K562 (cell line): ENCODE measurements at regions not wholly inside any gene's neighbourhood (a gene's known extent, or its start where the extent isn't known, plus 50 kb on each side); places are given as distances from the start of the nearest gene placed in this dataset.

Experiments used
- ATAC-seq: fragments of 200-7000 bp; cut with Tn5 transposase; 3 replicates; pipeline ENCODE4 v1.9.1; 2020; ENCODE audit warnings: moderate library complexity
- BruUV-seq: library from RNA; stranded (reverse); fragments of 400-500 nt; replicated peaks from 2 replicates; lab custom pipeline; 2021; lab: Mats Ljungman, UMichigan
- CTCF ChIA-PET: fragments of 300-600 bp; formaldehyde crosslinking; extraction: SDS; loops from one replicate; lab custom pipeline; 2021; ENCODE audit warnings: low intra/inter-chr PET ratio; lab: Yijun Ruan, JAX
- POLR2A ChIA-PET: fragments of 300-600, 350-650 bp; sonication (Branson Sonifier 250); formaldehyde crosslinking; extraction: SDS; loops from one replicate; lab custom pipeline; 2021; ENCODE audit warnings: antibody characterized with exemption, inconsistent platforms; lab: Yijun Ruan, JAX
- DNase-seq, 4 experiments: peaks; one replicate each; pipeline versions ENCODE4 v3.0.0 to v3.0.0-alpha.2; 2011 to 2018; ENCODE audit warnings: low spot score in 3 of 4, mixed read lengths in 3 of 4; ENCODE audit errors: extremely low read depth in 1 of 4
- FAIRE-seq: peaks from 2 replicates; lab custom pipeline; 2011; peaks lifted over from hg19 to GRCh38; lab: Jason Lieb, UNC
- H2AFZ ChIP-seq: 2 replicates; pipeline ENCODE4 v1.6.0; 2011; ENCODE audit warnings: low read depth, low read length, control low read depth, inconsistent platforms
- H3K27ac ChIP-seq: fragments of 200-600 bp; 3 replicates; pipeline ENCODE4 v1.8.0; 2011; ENCODE audit warnings: low read depth, mild to moderate bottlenecking, control low read depth, inconsistent platforms, low read length, moderate library complexity, mixed read lengths; ENCODE audit errors: extremely low read depth
- H3K27me3 ChIP-seq, 2 experiments: fragments of 300-600 bp in 1 of 2; 2 replicates in 1 of 2; 3 replicates in 1 of 2; pipeline versions ENCODE4 v1.6.0 to v1.8.0; 2011; ENCODE audit warnings: inconsistent platforms in 2 of 2, low read length in 2 of 2, mild to moderate bottlenecking in 1 of 2, mixed read lengths in 1 of 2, moderate library complexity in 1 of 2; ENCODE audit not compliant: control insufficient read depth in 2 of 2, insufficient read depth in 2 of 2
- H3K36me3 ChIP-seq: fragments of 300-600 bp; 3 replicates; pipeline ENCODE4 v1.8.0; 2011; ENCODE audit warnings: mild to moderate bottlenecking, low read length, inconsistent platforms; ENCODE audit not compliant: control insufficient read depth, insufficient read depth
- H3K4me1 ChIP-seq, 2 experiments: fragments of 200-600 bp in 1 of 2; replicated peaks in 1 of 2; 2 replicates in 1 of 2; 3 replicates in 1 of 2; pipeline versions ENCODE4 v1.5.1 to v1.8.0; 2011; ENCODE audit warnings: inconsistent platforms in 2 of 2, low read length in 2 of 2, mild to moderate bottlenecking in 1 of 2, mixed read lengths in 1 of 2, moderate library complexity in 1 of 2; ENCODE audit not compliant: control insufficient read depth in 2 of 2, insufficient read depth in 2 of 2
- H3K4me2 ChIP-seq: 2 replicates; pipeline ENCODE4 v1.6.1; 2011; ENCODE audit warnings: low read length, control low read depth, inconsistent platforms, mixed read lengths; ENCODE audit not compliant: insufficient read depth
- H3K4me3 ChIP-seq: fragments of 200-600 bp; sonication (generic), shearing (Covaris generic); 2 replicates; pipeline ENCODE4 v1.5.1; 2016; ENCODE audit warnings: control low read depth, inconsistent platforms
- H3K79me2 ChIP-seq: fragments of 200-600 bp; 3 replicates; pipeline ENCODE4 v1.8.0; 2011; ENCODE audit warnings: low read length, inconsistent platforms; ENCODE audit not compliant: control insufficient read depth, insufficient read depth
- H3K9ac ChIP-seq, 2 experiments: 2 replicates each; pipeline versions ENCODE4 v1.6.0 to v1.6.1; 2011; ENCODE audit warnings: low read depth in 2 of 2, low read length in 2 of 2, control low read depth in 1 of 2, inconsistent platforms in 1 of 2, mild to moderate bottlenecking in 1 of 2, mixed read lengths in 1 of 2; ENCODE audit not compliant: insufficient read depth in 1 of 2
- H3K9me1 ChIP-seq: one replicate; pipeline ENCODE4 v1.6.0; 2011; ENCODE audit warnings: inconsistent platforms, mild to moderate bottlenecking, low read length, moderate library complexity; ENCODE audit not compliant: control insufficient read depth, insufficient read depth
- H3K9me3 ChIP-seq: replicated peaks from 2 replicates; pipeline ENCODE4 v1.5.1; 2011; ENCODE audit warnings: low read depth, low read length, inconsistent platforms; ENCODE audit not compliant: control insufficient read depth, insufficient read depth
- H4K20me1 ChIP-seq: replicated peaks from 2 replicates; pipeline ENCODE4 v1.6.1; 2011; ENCODE audit warnings: low read length, inconsistent platforms, mixed read lengths; ENCODE audit not compliant: control insufficient read depth, insufficient read depth
- CCNT2 ChIP-seq: IDR thresholded peaks from 2 replicates; pipeline ENCODE4 v1.6.1; 2011; ENCODE audit warnings: borderline replicate concordance, low read depth, mild to moderate bottlenecking, moderate library complexity, mixed read lengths, low read length; ENCODE audit not compliant: insufficient read length; ENCODE audit errors: extremely low read depth
- GTF2A2 ChIP-seq: IDR thresholded peaks from 2 replicates; pipeline ENCODE4 v1.6.1; 2016; ENCODE audit warnings: mild to moderate bottlenecking, missing genetic modification characterization, missing compliant biosample characterization
- HLTF ChIP-seq: fragments of 450-650 bp; IDR thresholded peaks from 2 replicates; pipeline ENCODE4 v1.6.1; 2016
- HMG20A ChIP-seq: fragments of 450-650 bp; formaldehyde crosslinking; conservative IDR thresholded peaks from 2 replicates; pipeline ENCODE4 v1.4.0; 2020; ENCODE audit warnings: mild to moderate bottlenecking, mixed read lengths
- MCM5 ChIP-seq: fragments of 450-650 bp; IDR thresholded peaks from 2 replicates; pipeline ENCODE4 v1.6.1; 2016; ENCODE audit warnings: low read depth
- NFE2 ChIP-seq: IDR thresholded peaks from 2 replicates; pipeline ENCODE4 v1.6.1; 2014; ENCODE audit warnings: antibody characterized with exemption, low read depth
- POLR2G ChIP-seq: fragments of 200-400 bp; formaldehyde crosslinking; IDR thresholded peaks from 2 replicates; pipeline ENCODE4 v1.6.1; 2017; ENCODE audit warnings: low read depth, mild to moderate bottlenecking, antibody characterized with exemption, low read length, moderate library complexity
- POLR3G ChIP-seq: IDR thresholded peaks from 2 replicates; pipeline ENCODE4 v1.6.1; 2011; ENCODE audit not compliant: insufficient read length, insufficient replicate concordance; ENCODE audit errors: extremely low read depth
- RBM39 ChIP-seq: fragments of 200-400 bp; formaldehyde crosslinking; optimal IDR thresholded peaks from 2 replicates; pipeline ENCODE3; 2018; ENCODE audit warnings: low read depth, low read length
- TCF3 ChIP-seq: sonication (generic); formaldehyde crosslinking; IDR thresholded peaks from 2 replicates; pipeline ENCODE4 v1.4.0; 2020; ENCODE audit warnings: mild to moderate bottlenecking, missing genetic modification reagents
- TCF7L2 ChIP-seq: fragments of 150-350 bp; IDR thresholded peaks from 2 replicates; pipeline ENCODE4 v1.6.1; 2016; ENCODE audit warnings: low read depth, mild to moderate bottlenecking, low read length, moderate library complexity
- TRIM24 ChIP-seq, 2 experiments: fragments of 450-650 bp; IDR thresholded peaks; 2 replicates each; pipeline ENCODE4 v1.6.1; 2016
- ZNF140 ChIP-seq: fragments of 250-450 bp; sonication (Bioruptor Pico); IDR thresholded peaks from 2 replicates; pipeline ENCODE4 v1.8.0; 2021; ENCODE audit warnings: moderate library complexity, mild to moderate bottlenecking, inconsistent platforms
- ZNF174 ChIP-seq: fragments of 250-450 bp; sonication (Bioruptor Pico); IDR thresholded peaks from 2 replicates; pipeline ENCODE4 v1.4.0; 2020; ENCODE audit warnings: mild to moderate bottlenecking
- ZNF184 ChIP-seq: sonication (generic); formaldehyde crosslinking; IDR thresholded peaks from 2 replicates; pipeline ENCODE4 v1.5.0; 2020; ENCODE audit warnings: missing genetic modification reagents
- ZNF644 ChIP-seq: fragments of 200-800 bp; sonication (Bioruptor generic); IDR thresholded peaks from 2 replicates; pipeline ENCODE4 v1.6.1; 2016; ENCODE audit warnings: low read depth, missing genetic modification characterization, missing compliant biosample characterization
- WGBS: fragments of 100-300 bp; shearing (Covaris generic); methylation state at CpG from one replicate; pipeline ENCODE4 v1.1.6; 2016; ENCODE audit warnings: low coverage, mixed read lengths; ENCODE audit not compliant: insufficient coverage; ENCODE audit errors: missing lambda C conversion rate; 5-methylcytosine and 5-hydroxymethylcytosine counted together
- in situ Hi-C: fragments of 300-500 bp; cut with MboI; formaldehyde crosslinking; loops from 4 replicates; pipeline ENCODE4 v1.15.0; 2018; ENCODE audit warnings: inconsistent platforms, mixed read lengths
- intact Hi-C: fragments of 100-400 bp; cut with micrococcal nuclease; formaldehyde crosslinking; loops from 2 replicates; pipeline ENCODE4 v1.14.2; 2022
- TF ChIP-seq, protein P1 (sequence below): fragments of 450-650 bp; IDR thresholded peaks from 2 replicates; pipeline ENCODE4 v1.6.1; 2017; ENCODE audit warnings: antibody characterized with exemption
- TF ChIP-seq, protein P2 (sequence below): sonication (generic); formaldehyde crosslinking; IDR thresholded peaks from 2 replicates; pipeline ENCODE4 v1.4.0; 2020; ENCODE audit warnings: mild to moderate bottlenecking, missing genetic modification reagents
- TF ChIP-seq, protein P3 (sequence below): sonication (generic); formaldehyde crosslinking; IDR thresholded peaks from 2 replicates; pipeline ENCODE4 v1.8.1; 2023; ENCODE audit warnings: mild to moderate bottlenecking, missing genetic modification reagents, moderate library complexity

DNA sequence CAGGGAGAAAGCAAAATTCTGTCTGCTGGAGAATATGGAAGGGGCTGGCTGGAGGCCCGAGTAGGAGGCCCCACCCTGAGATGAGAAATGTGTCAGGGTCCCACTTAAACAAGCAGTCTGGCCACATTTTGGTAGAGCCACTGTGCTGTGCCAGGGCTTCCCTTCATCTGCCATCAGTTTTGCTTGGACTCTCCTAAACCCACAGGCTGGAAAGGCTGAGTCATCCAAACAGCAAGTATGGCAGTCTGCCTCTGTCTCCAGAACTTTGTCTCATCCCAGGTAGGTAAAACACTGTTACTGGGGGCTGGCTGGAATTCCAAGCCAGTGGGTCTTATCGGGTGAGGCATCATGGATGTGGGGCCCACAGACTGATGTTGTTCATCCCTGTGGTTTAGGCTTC lies 1390.6 kb downstream of the UQCRFS1 start:
- Histone ChIP-seq H3K4me3 (no peak overlapping the region), H3K9me1 (no peaks in the 10 kb centered on the region), H2AFZ (no peak overlapping the region), H3K9me3 (no peaks in the 10 kb centered on the region), H3K36me3 (no peaks in the 10 kb centered on the region), H3K27ac (no peak overlapping the region), H3K9ac (no peak overlapping the region), H3K4me1 (no peaks in the 10 kb centered on the region), H3K4me2 (no peak overlapping the region), H3K27me3 (no peaks in the 10 kb centered on the region), H4K20me1 (no peaks in the 10 kb centered on the region), H3K79me2 (no peaks in the 10 kb centered on the region)
- ATAC-seq: no peak
- no peak for TF ChIP-seq TRIM24 (IDR thresholded peaks at IDR 0.05)
- no peak for TF ChIP-seq CCNT2
- TF ChIP-seq ZNF184 (CRISPR knock-in tag): no peak
- no peak for TF ChIP-seq POLR2G
- TF ChIP-seq RBM39: no peak
- no peak for TF ChIP-seq HLTF
- TF ChIP-seq, protein P1, sequence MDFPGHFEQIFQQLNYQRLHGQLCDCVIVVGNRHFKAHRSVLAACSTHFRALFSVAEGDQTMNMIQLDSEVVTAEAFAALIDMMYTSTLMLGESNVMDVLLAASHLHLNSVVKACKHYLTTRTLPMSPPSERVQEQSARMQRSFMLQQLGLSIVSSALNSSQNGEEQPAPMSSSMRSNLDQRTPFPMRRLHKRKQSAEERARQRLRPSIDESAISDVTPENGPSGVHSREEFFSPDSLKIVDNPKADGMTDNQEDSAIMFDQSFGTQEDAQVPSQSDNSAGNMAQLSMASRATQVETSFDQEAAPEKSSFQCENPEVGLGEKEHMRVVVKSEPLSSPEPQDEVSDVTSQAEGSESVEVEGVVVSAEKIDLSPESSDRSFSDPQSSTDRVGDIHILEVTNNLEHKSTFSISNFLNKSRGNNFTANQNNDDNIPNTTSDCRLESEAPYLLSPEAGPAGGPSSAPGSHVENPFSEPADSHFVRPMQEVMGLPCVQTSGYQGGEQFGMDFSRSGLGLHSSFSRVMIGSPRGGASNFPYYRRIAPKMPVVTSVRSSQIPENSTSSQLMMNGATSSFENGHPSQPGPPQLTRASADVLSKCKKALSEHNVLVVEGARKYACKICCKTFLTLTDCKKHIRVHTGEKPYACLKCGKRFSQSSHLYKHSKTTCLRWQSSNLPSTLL: no peak
- no peak for TF ChIP-seq ZNF140 (CRISPR knock-in tag)
- TF ChIP-seq HMG20A (CRISPR knock-in tag): no peak
- no peak for TF ChIP-seq TCF3 (CRISPR knock-in tag)
- no peak for TF ChIP-seq TCF7L2
- no peak for TF ChIP-seq GTF2A2 (tag)
- no peak for TF ChIP-seq ZNF644 (tag)
- TF ChIP-seq, protein P2, sequence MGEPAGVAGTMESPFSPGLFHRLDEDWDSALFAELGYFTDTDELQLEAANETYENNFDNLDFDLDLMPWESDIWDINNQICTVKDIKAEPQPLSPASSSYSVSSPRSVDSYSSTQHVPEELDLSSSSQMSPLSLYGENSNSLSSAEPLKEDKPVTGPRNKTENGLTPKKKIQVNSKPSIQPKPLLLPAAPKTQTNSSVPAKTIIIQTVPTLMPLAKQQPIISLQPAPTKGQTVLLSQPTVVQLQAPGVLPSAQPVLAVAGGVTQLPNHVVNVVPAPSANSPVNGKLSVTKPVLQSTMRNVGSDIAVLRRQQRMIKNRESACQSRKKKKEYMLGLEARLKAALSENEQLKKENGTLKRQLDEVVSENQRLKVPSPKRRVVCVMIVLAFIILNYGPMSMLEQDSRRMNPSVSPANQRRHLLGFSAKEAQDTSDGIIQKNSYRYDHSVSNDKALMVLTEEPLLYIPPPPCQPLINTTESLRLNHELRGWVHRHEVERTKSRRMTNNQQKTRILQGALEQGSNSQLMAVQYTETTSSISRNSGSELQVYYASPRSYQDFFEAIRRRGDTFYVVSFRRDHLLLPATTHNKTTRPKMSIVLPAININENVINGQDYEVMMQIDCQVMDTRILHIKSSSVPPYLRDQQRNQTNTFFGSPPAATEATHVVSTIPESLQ (CRISPR knock-in tag): no peak
- TF ChIP-seq, protein P3, sequence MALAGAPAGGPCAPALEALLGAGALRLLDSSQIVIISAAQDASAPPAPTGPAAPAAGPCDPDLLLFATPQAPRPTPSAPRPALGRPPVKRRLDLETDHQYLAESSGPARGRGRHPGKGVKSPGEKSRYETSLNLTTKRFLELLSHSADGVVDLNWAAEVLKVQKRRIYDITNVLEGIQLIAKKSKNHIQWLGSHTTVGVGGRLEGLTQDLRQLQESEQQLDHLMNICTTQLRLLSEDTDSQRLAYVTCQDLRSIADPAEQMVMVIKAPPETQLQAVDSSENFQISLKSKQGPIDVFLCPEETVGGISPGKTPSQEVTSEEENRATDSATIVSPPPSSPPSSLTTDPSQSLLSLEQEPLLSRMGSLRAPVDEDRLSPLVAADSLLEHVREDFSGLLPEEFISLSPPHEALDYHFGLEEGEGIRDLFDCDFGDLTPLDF (CRISPR knock-in tag): no peak
- no peak for TF ChIP-seq NFE2
- no peak for TF ChIP-seq POLR3G
- TF ChIP-seq MCM5: no peak
- TF ChIP-seq ZNF174 (CRISPR knock-in tag): no peak
- no peak for FAIRE-seq
- ChIA-PET POLR2A (no interaction called here), CTCF (no interaction called here)
- DNase-seq: no peak
- intact Hi-C loops: no loop called here
- BruUV-seq: no TSS peak
- 10% methylated on average over 2 of the region's 2 CpGs for WGBS
- in situ Hi-C loops: no loop called here
